HepG2 (cell line): ENCODE measurements at regions not wholly inside any gene's neighbourhood (a gene's known extent, or its start where the extent isn't known, plus 50 kb on each side); places are given as distances from the start of the nearest gene placed in this dataset.

ENCODE experiments used
- CTCF ChIP-seq: sonication (generic); formaldehyde crosslinking; IDR thresholded peaks from 2 replicates; pipeline ENCODE4 v1.5.0; 2020; ENCODE audit warnings: mild to moderate bottlenecking, missing genetic modification reagents, moderate library complexity
- EED ChIP-seq: sonication (generic); formaldehyde crosslinking; IDR thresholded peaks from 2 replicates; pipeline ENCODE4 v1.5.0; 2020; ENCODE audit warnings: mild to moderate bottlenecking, missing genetic modification reagents
- HNRNPLL ChIP-seq: fragments of 200-400 bp; formaldehyde crosslinking; IDR thresholded peaks from 2 replicates; pipeline ENCODE4 v1.6.1; 2017; ENCODE audit warnings: mild to moderate bottlenecking, low read depth, low read length; ENCODE audit not compliant: poor library complexity, severe bottlenecking
- ISL2 ChIP-seq: sonication (generic); formaldehyde crosslinking; IDR thresholded peaks from 2 replicates; pipeline ENCODE4 v1.5.0; 2020; ENCODE audit warnings: missing genetic modification reagents
- MAZ ChIP-seq, 2 experiments: sonication (generic) in 1 of 2; formaldehyde crosslinking in 1 of 2; IDR thresholded peaks; 2 replicates each; pipeline versions ENCODE4 v1.5.0 to v1.6.1; 2012 to 2020; ENCODE audit warnings: low read depth in 2 of 2, mild to moderate bottlenecking in 2 of 2, borderline replicate concordance in 1 of 2, improper control_type of control experiment in 1 of 2, low read length in 1 of 2, missing genetic modification reagents in 1 of 2, moderate library complexity in 1 of 2
- MTA3 ChIP-seq: sonication (generic); formaldehyde crosslinking; IDR thresholded peaks from 2 replicates; pipeline ENCODE4 v1.4.0; 2020; ENCODE audit warnings: missing genetic modification reagents
- MXI1 ChIP-seq: IDR thresholded peaks from 3 replicates; pipeline ENCODE4 v1.6.1; 2012; ENCODE audit warnings: low read depth, low read length, inconsistent platforms, borderline replicate concordance
- PBX3 ChIP-seq: sonication (generic); formaldehyde crosslinking; IDR thresholded peaks from 2 replicates; pipeline ENCODE4 v1.8.1; 2023; ENCODE audit warnings: missing genetic modification reagents, inconsistent platforms, borderline replicate concordance
- PHB2 ChIP-seq: fragments of 450-650 bp; IDR thresholded peaks from 2 replicates; pipeline ENCODE4 v1.6.1; 2018; ENCODE audit not compliant: partially characterized antibody
- PRDM4 ChIP-seq: sonication (generic); formaldehyde crosslinking; IDR thresholded peaks from 2 replicates; pipeline ENCODE4 v1.9.0; 2021; ENCODE audit warnings: missing genetic modification reagents, borderline replicate concordance
- TAF1 ChIP-seq: sonication (generic); formaldehyde crosslinking; IDR thresholded peaks from 2 replicates; pipeline ENCODE4 v1.4.0; 2020; ENCODE audit warnings: missing genetic modification reagents
- YEATS2 ChIP-seq: sonication (generic); formaldehyde crosslinking; IDR thresholded peaks from 2 replicates; pipeline ENCODE4 v1.4.0; 2020; ENCODE audit warnings: missing genetic modification reagents, borderline replicate concordance
- ZBTB20 ChIP-seq: sonication (generic); formaldehyde crosslinking; IDR thresholded peaks from 2 replicates; pipeline ENCODE4 v1.8.1; 2023; ENCODE audit warnings: missing genetic modification reagents, low read depth, mild to moderate bottlenecking, borderline replicate concordance
- ZNF704 ChIP-seq: sonication (generic); formaldehyde crosslinking; IDR thresholded peaks from 2 replicates; pipeline ENCODE4 v1.8.1; 2023; ENCODE audit warnings: mild to moderate bottlenecking, inconsistent platforms, moderate library complexity, missing genetic modification reagents, borderline replicate concordance

- TF ChIP-seq MTA3 (CRISPR knock-in tag): no peak
- no peak for TF ChIP-seq PHB2
- TF ChIP-seq HNRNPLL: no peak
- no peak for TF ChIP-seq MAZ (IDR thresholded peaks at IDR 0.05; ENCODE audit: borderline replicate concordance, low read depth, low read length)
- no peak for TF ChIP-seq MAZ (CRISPR knock-in tag; IDR thresholded peaks at IDR 0.05; ENCODE audit: low read depth)
- TF ChIP-seq PRDM4 (CRISPR knock-in tag): no peak
- no peak for TF ChIP-seq ZBTB20 (CRISPR knock-in tag)
- no peak for TF ChIP-seq CTCF (CRISPR knock-in tag)
- TF ChIP-seq YEATS2 (CRISPR knock-in tag): no peak
- no peak for TF ChIP-seq ISL2 (CRISPR knock-in tag)
- TF ChIP-seq MXI1: no peak
- no peak for TF ChIP-seq PBX3 (CRISPR knock-in tag)
- no peak for TF ChIP-seq ZNF704
- TF ChIP-seq TAF1 (CRISPR knock-in tag): no peak
- no peak for TF ChIP-seq EED
Observed at GRCh38 chr6:19986691-19987438, 149.7 kb downstream of the ID4 start.
